HepG2 (cell line): ENCODE measurements at regions not wholly inside any gene's neighbourhood (a gene's known extent, or its start where the extent isn't known, plus 50 kb on each side); places are given as distances from the start of the nearest gene placed in this dataset.

Experiments used
- ATAC-seq: fragments of 200-7000 bp; cut with Tn5 transposase; 3 replicates; pipeline ENCODE4 v1.9.1; 2020; ENCODE audit warnings: mild to moderate bottlenecking, moderate library complexity
- BruUV-seq: library from RNA; stranded (reverse); fragments of 400-500 nt; replicated peaks from 2 replicates; lab custom pipeline; 2021; lab: Mats Ljungman, UMichigan
- CTCF ChIA-PET: fragments of 300-600 bp; formaldehyde crosslinking; extraction: SDS; loops from one replicate; lab custom pipeline; 2021; ENCODE audit warnings: low total read pairs, inconsistent platforms, low intra/inter-chr PET ratio; lab: Yijun Ruan, JAX
- POLR2A ChIA-PET: fragments of 350-600 bp; sonication (Branson Sonifier 250); formaldehyde crosslinking; loops from one replicate; lab custom pipeline; 2020; ENCODE audit warnings: antibody characterized with exemption, inconsistent platforms; lab: Yijun Ruan, JAX
- DNase-seq: peaks from one replicate; pipeline ENCODE4 v3.0.0-alpha.2; 2015; ENCODE audit warnings: low spot score
- FAIRE-seq: peaks from 3 replicates; lab custom pipeline; 2011; peaks lifted over from hg19 to GRCh38; lab: Jason Lieb, UNC
- H2AFZ ChIP-seq: one replicate; pipeline ENCODE4 v1.6.1; 2011; ENCODE audit warnings: low read length, inconsistent platforms
- H3K27ac ChIP-seq: fragments of 300-600 bp; 3 replicates; pipeline ENCODE4 v1.8.0; 2011; ENCODE audit warnings: mixed run types, mild to moderate bottlenecking, mixed read lengths, low read length, inconsistent platforms; ENCODE audit not compliant: insufficient read depth; ENCODE audit errors: extremely low read length
- H3K27me3 ChIP-seq, 2 experiments: fragments of 200-600 bp in 1 of 2; 2 replicates in 1 of 2; 3 replicates in 1 of 2; pipeline versions ENCODE4 v1.6.0 to v1.8.0; 2011; ENCODE audit warnings: low read length in 2 of 2, mild to moderate bottlenecking in 2 of 2, moderate library complexity in 2 of 2, inconsistent platforms in 1 of 2; ENCODE audit not compliant: insufficient read depth in 2 of 2, control insufficient read depth in 1 of 2
- H3K36me3 ChIP-seq, 2 experiments: fragments of 200-600 bp in 1 of 2; replicated peaks in 1 of 2; 2 replicates in 1 of 2; 3 replicates in 1 of 2; pipeline versions ENCODE4 v1.5.1 to v1.8.0; 2011; ENCODE audit warnings: low read length in 2 of 2, inconsistent platforms in 1 of 2; ENCODE audit not compliant: insufficient read depth in 2 of 2, control insufficient read depth in 1 of 2
- H3K4me1 ChIP-seq: 2 replicates; pipeline ENCODE4 v1.5.1; 2012; ENCODE audit warnings: low read length, inconsistent platforms; ENCODE audit not compliant: insufficient read depth
- H3K4me2 ChIP-seq: 2 replicates; pipeline ENCODE4 v1.6.0; 2011; ENCODE audit warnings: low read depth, low read length, inconsistent platforms
- H3K4me3 ChIP-seq, 3 experiments: fragments of 200-600 bp in 1 of 3; sonication (generic), shearing (Covaris generic) in 1 of 3; replicated peaks in 1 of 3; 2 replicates each; pipeline ENCODE4 v1.5.1; 2011 to 2016; ENCODE audit warnings: low read length in 3 of 3, inconsistent platforms in 2 of 3, low read depth in 2 of 3, mild to moderate bottlenecking in 2 of 3, control low read depth in 1 of 3, mixed read lengths in 1 of 3; ENCODE audit not compliant: insufficient read depth in 1 of 3
- H3K79me2 ChIP-seq: one replicate; pipeline ENCODE4 v1.6.1; 2011; ENCODE audit warnings: low read length, inconsistent platforms; ENCODE audit not compliant: insufficient read depth
- H3K9ac ChIP-seq: 2 replicates; pipeline ENCODE4 v1.6.0; 2011; ENCODE audit warnings: mild to moderate bottlenecking, low read depth, low read length, inconsistent platforms; ENCODE audit not compliant: insufficient read depth
- H3K9me3 ChIP-seq: 2 replicates; pipeline ENCODE4 v1.5.1; 2012; ENCODE audit warnings: mild to moderate bottlenecking, low read length
- H4K20me1 ChIP-seq: 2 replicates; pipeline ENCODE4 v1.6.0; 2011; ENCODE audit warnings: inconsistent platforms, mild to moderate bottlenecking, low read length, moderate library complexity; ENCODE audit not compliant: insufficient read depth
- ARID3A ChIP-seq: IDR thresholded peaks from 2 replicates; pipeline ENCODE4 v1.6.1; 2012; ENCODE audit warnings: low read depth, low read length, improper control_type of control experiment
- KAT7 ChIP-seq: IDR thresholded peaks from 2 replicates; pipeline ENCODE4 v1.6.1; 2018; ENCODE audit warnings: borderline replicate concordance, missing compliant biosample characterization
- KMT2A ChIP-seq: sonication (generic); formaldehyde crosslinking; IDR thresholded peaks from 2 replicates; pipeline ENCODE4 v1.4.0; 2020; ENCODE audit warnings: missing genetic modification reagents
- NRL ChIP-seq: sonication (generic); formaldehyde crosslinking; IDR thresholded peaks from 2 replicates; pipeline ENCODE4 v1.5.0; 2020; ENCODE audit warnings: missing genetic modification reagents, mild to moderate bottlenecking, moderate library complexity, borderline replicate concordance
- TCF7 ChIP-seq: sonication (generic); IDR thresholded peaks from 2 replicates; pipeline ENCODE4 v1.6.1; 2016; ENCODE audit warnings: antibody characterized with exemption, low read depth
- TERF1 ChIP-seq: sonication (generic); formaldehyde crosslinking; IDR thresholded peaks from 2 replicates; pipeline ENCODE4 v1.8.0; 2022; ENCODE audit warnings: mild to moderate bottlenecking, missing genetic modification reagents, moderate library complexity
- TRIM22 ChIP-seq: fragments of 450-650 bp; IDR thresholded peaks from 2 replicates; pipeline ENCODE4 v1.6.1; 2017
- ZC3H4 ChIP-seq: sonication (generic); formaldehyde crosslinking; IDR thresholded peaks from 2 replicates; pipeline ENCODE4 v1.4.0; 2020; ENCODE audit warnings: missing genetic modification reagents, borderline replicate concordance
- ZFP37 ChIP-seq: sonication (generic); formaldehyde crosslinking; IDR thresholded peaks from 2 replicates; pipeline ENCODE4 v1.4.0; 2020; ENCODE audit warnings: missing genetic modification reagents, borderline replicate concordance
- ZKSCAN5 ChIP-seq: sonication (generic); formaldehyde crosslinking; IDR thresholded peaks from 2 replicates; pipeline ENCODE4 v1.5.1; 2020; ENCODE audit warnings: mild to moderate bottlenecking, missing genetic modification reagents
- ZNF672 ChIP-seq: sonication (generic); formaldehyde crosslinking; IDR thresholded peaks from 2 replicates; pipeline ENCODE4 v1.8.1; 2022; ENCODE audit warnings: missing genetic modification reagents
- ZNF710 ChIP-seq: sonication (generic); formaldehyde crosslinking; IDR thresholded peaks from 2 replicates; pipeline ENCODE4 v1.5.0; 2020; ENCODE audit warnings: mild to moderate bottlenecking, missing genetic modification reagents, borderline replicate concordance
- WGBS: methylation state at CpG from one replicate; pipeline ENCODE4 v1.1.6; 2017; ENCODE audit warnings: low lambda C conversion rate; 5-methylcytosine and 5-hydroxymethylcytosine counted together
- in situ Hi-C: cut with HindIII; loops from 2 replicates; pipeline ENCODE4 v1.10.0; 2017; ENCODE audit warnings: low pct_unique_long_range_greater_than_20kb; ENCODE audit not compliant: extremely low pct_ligation_motif_present
- intact Hi-C: fragments of 100-400 bp; cut with micrococcal nuclease; formaldehyde crosslinking; loops from one replicate; pipeline ENCODE4 v1.10.0; 2022; ENCODE audit not compliant: unreplicated experiment

GRCh38 chr15:62793752-62794144 is 248.8 kb upstream of the TPM1 start (continued):
- TF ChIP-seq ZNF710 (CRISPR knock-in tag) (no peak), TERF1 (CRISPR knock-in tag) (no peak), ZKSCAN5 (CRISPR knock-in tag) (no peak)
- TF ChIP-seq, all 625 proteins: peak for 0

- H3K79me2 ChIP-seq = no peaks in the 10 kb centered on the region
- no peaks in the 10 kb centered on the region for H4K20me1 ChIP-seq
- WGBS = 93% methylated on average over 13 of the region's 13 CpGs
- no TSS peak for BruUV-seq
- no peak overlapping the region for H3K9ac ChIP-seq
- no peaks in the 10 kb centered on the region for H3K27me3 ChIP-seq
- no peak overlapping the region for H2AFZ ChIP-seq
- intact Hi-C loops (no loop called here), in situ Hi-C loops (loop anchor here (25.0 kb wide), 1 partner anchor 617 kb away; no protein-coding TSS in a partner anchor)
- H3K27ac ChIP-seq = no peak overlapping the region
- ATAC-seq (no peak), FAIRE-seq (no peak), DNase-seq (no peak)
- no peak overlapping the region for H3K4me2 ChIP-seq
- ChIA-PET CTCF (no interaction called here), POLR2A (no interaction called here)
- no peaks in the 10 kb centered on the region; a peak in 1 of 5 replicates for H3K36me3 ChIP-seq
- H3K4me1 ChIP-seq = peaks cover 19% of the 10 kb centered on the region
- H3K4me3 ChIP-seq = no peak overlapping the region
- H3K9me3 ChIP-seq = no peaks in the 10 kb centered on the region
- TF ChIP-seq ARID3A = no peak
- TF ChIP-seq KAT7 (CRISPR knock-in tag) = no peak
- no peak for TF ChIP-seq ZNF672 (CRISPR knock-in tag)
- TF ChIP-seq ZFP37 (CRISPR knock-in tag) = no peak
- no peak for TF ChIP-seq NRL (CRISPR knock-in tag)
- TF ChIP-seq TCF7 = no peak
- no peak for TF ChIP-seq ZC3H4
- no peak for TF ChIP-seq KMT2A (CRISPR knock-in tag)
- no peak for TF ChIP-seq TRIM22
Measured at GRCh38 chr15:62795171-62795570, 247.4 kb upstream of the TPM1 start.
